ENCODE measurements at regions not wholly inside any gene's neighbourhood (a gene's known extent, or its start where the extent isn't known, plus 50 kb on each side); places are given as distances from the start of the nearest gene placed in this dataset.

DNA sequence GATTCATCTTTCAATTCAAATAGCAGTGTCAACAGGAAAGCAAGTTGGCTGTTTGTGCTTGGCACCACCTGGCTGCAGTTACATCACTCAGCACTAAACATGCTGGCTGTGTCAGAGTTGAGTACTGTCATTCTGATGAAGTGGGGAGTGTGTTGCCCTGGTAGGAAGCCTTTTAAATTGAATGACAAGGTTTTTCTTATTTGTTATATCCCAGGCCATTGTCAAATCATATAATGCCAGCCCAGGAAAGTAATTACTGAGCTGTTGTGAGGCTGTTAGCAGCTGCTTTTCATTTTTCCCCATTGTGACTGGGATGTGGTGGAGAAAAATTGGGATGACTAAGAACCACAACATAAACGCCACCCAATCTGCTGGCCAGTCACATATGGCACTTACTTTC lies 106.5 kb upstream of the PRKD1 start:
- TF ChIP-seq POLR2A (IDR thresholded peaks at IDR 0.05; ENCODE audit: low read length) (no peak), RAD21 (conservative IDR thresholded peaks at IDR 0.05 in 1 of 2, IDR thresholded peaks at IDR 0.05 in 1 of 2) (no peak), CTCF (IDR thresholded peaks at IDR 0.05) (no peak), GATA3 (IDR thresholded peaks at IDR 0.05; ENCODE audit: borderline replicate concordance) (no peak), RNF2 (IDR thresholded peaks at IDR 0.05; ENCODE audit: borderline replicate concordance, low read depth) (no peak), SREBF2 (IDR thresholded peaks at IDR 0.05) (no peak), CBX2 (IDR thresholded peaks at IDR 0.05; ENCODE audit: borderline replicate concordance, low read depth) (no peak), MAFK (IDR thresholded peaks at IDR 0.05; ENCODE audit: partially characterized antibody) (no peak)
- TF ChIP-seq, protein P1, sequence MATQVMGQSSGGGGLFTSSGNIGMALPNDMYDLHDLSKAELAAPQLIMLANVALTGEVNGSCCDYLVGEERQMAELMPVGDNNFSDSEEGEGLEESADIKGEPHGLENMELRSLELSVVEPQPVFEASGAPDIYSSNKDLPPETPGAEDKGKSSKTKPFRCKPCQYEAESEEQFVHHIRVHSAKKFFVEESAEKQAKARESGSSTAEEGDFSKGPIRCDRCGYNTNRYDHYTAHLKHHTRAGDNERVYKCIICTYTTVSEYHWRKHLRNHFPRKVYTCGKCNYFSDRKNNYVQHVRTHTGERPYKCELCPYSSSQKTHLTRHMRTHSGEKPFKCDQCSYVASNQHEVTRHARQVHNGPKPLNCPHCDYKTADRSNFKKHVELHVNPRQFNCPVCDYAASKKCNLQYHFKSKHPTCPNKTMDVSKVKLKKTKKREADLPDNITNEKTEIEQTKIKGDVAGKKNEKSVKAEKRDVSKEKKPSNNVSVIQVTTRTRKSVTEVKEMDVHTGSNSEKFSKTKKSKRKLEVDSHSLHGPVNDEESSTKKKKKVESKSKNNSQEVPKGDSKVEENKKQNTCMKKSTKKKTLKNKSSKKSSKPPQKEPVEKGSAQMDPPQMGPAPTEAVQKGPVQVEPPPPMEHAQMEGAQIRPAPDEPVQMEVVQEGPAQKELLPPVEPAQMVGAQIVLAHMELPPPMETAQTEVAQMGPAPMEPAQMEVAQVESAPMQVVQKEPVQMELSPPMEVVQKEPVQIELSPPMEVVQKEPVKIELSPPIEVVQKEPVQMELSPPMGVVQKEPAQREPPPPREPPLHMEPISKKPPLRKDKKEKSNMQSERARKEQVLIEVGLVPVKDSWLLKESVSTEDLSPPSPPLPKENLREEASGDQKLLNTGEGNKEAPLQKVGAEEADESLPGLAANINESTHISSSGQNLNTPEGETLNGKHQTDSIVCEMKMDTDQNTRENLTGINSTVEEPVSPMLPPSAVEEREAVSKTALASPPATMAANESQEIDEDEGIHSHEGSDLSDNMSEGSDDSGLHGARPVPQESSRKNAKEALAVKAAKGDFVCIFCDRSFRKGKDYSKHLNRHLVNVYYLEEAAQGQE (IDR thresholded peaks at IDR 0.05): no peak
